ENCODE measurements at regions not wholly inside any gene's neighbourhood (a gene's known extent, or its start where the extent isn't known, plus 50 kb on each side); places are given as distances from the start of the nearest gene placed in this dataset.

GRCh38 chr12:87439990-87440827, 589.0 kb downstream of the C12orf50 start:
- Histone ChIP-seq H3K36me3 (replicated peaks in 1 of 2; ENCODE audit: control insufficient read depth in 1 of 2, insufficient read depth in 2 of 2, low read length in 2 of 2) (no peaks in the 10 kb centered on the region), H3K9me3 (replicated peaks in 1 of 2; ENCODE audit: control insufficient read depth in 1 of 2, insufficient read depth in 1 of 2, low read length in 2 of 2) (no peaks in the 10 kb centered on the region), H3K79me2 (ENCODE audit: insufficient read depth, low read length) (no peaks in the 10 kb centered on the region), H3K27ac (ENCODE audit: low read depth in 1 of 2, low read length in 2 of 2) (no peak overlapping the region), H2AFZ (ENCODE audit: insufficient read depth, low read depth, low read length, poor library complexity, severe bottlenecking) (no peak overlapping the region), H3K4me2 (replicated peaks; ENCODE audit: extremely low read depth, low read length, poor library complexity, severe bottlenecking) (no peak overlapping the region), H3K4me3 (replicated peaks in 1 of 3; ENCODE audit: low read depth in 2 of 3, low read length in 3 of 3) (no peak overlapping the region), H3K4me1 (ENCODE audit: control insufficient read depth in 1 of 2, insufficient read depth in 2 of 2, low read length in 2 of 2) (no peaks in the 10 kb centered on the region), H4K20me1 (ENCODE audit: insufficient read depth, low read length) (no peaks in the 10 kb centered on the region), H3K9ac (ENCODE audit: insufficient read depth, low read length, poor library complexity, severe bottlenecking) (no peak overlapping the region), H3K27me3 (ENCODE audit: control insufficient read depth in 2 of 2, insufficient read depth in 2 of 2, low read length in 2 of 2) (no peaks in the 10 kb centered on the region)
- no peak overlapping the region for H3K27ac Mint-ChIP-seq
- peaks cover 0 to 7% (median 3%) of the 10 kb centered on the region in 7 donors for H3K9me3 Mint-ChIP-seq
- no peak overlapping the region for H3K4me3 Mint-ChIP-seq
- TF ChIP-seq, protein P1, sequence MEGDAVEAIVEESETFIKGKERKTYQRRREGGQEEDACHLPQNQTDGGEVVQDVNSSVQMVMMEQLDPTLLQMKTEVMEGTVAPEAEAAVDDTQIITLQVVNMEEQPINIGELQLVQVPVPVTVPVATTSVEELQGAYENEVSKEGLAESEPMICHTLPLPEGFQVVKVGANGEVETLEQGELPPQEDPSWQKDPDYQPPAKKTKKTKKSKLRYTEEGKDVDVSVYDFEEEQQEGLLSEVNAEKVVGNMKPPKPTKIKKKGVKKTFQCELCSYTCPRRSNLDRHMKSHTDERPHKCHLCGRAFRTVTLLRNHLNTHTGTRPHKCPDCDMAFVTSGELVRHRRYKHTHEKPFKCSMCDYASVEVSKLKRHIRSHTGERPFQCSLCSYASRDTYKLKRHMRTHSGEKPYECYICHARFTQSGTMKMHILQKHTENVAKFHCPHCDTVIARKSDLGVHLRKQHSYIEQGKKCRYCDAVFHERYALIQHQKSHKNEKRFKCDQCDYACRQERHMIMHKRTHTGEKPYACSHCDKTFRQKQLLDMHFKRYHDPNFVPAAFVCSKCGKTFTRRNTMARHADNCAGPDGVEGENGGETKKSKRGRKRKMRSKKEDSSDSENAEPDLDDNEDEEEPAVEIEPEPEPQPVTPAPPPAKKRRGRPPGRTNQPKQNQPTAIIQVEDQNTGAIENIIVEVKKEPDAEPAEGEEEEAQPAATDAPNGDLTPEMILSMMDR (IDR thresholded peaks at IDR 0.05) = no peak
- no CpG with 5 or more reads among the region's 2 CpGs for WGBS (ENCODE audit: insufficient coverage)
- no peaks in the 10 kb centered on the region for H3K4me1 Mint-ChIP-seq
- no peaks in the 10 kb centered on the region for H3K36me3 Mint-ChIP-seq
- no peak for DNase-seq
- intact Hi-C loops (cut with micrococcal nuclease) = no loop called here
- no peaks in the 10 kb centered on the region for H3K27me3 Mint-ChIP-seq (ENCODE audit: low read depth in 3 of 3)

DNA sequence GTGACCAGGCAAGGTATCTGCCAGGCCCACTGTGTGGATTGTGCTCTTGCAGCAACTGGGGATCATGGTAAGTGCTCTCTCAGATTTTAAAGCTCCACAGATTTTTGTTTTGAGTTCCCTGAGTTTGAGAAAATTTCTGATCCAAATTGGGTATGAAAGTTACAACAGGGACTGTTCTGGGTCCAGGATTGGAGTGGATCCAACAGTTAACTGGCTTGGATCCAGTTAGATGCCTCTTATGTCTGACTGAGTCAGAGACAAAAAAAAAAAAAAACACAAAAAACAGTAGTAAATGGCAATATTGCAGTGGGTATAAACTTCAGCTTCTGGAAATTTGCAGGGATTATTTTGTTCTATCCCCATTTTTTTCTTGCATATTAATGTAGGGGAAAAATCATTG, 598.8 kb downstream of the C12orf50 start:
- TF ChIP-seq, protein P1 (IDR thresholded peaks at IDR 0.05) = no peak
- Histone ChIP-seq H3K79me2 (ENCODE audit: insufficient read depth, low read length) (no peaks in the 10 kb centered on the region), H3K4me1 (ENCODE audit: control insufficient read depth in 1 of 2, insufficient read depth in 2 of 2, low read length in 2 of 2) (no peaks in the 10 kb centered on the region), H3K4me3 (replicated peaks in 1 of 3; ENCODE audit: low read depth in 2 of 3, low read length in 3 of 3) (no peak overlapping the region), H2AFZ (ENCODE audit: insufficient read depth, low read depth, low read length, poor library complexity, severe bottlenecking) (no peak overlapping the region), H3K9me3 (replicated peaks in 1 of 2; ENCODE audit: control insufficient read depth in 1 of 2, insufficient read depth in 1 of 2, low read length in 2 of 2) (peaks cover 13 to 20% of the 10 kb centered on the region in 2 donors), H3K9ac (ENCODE audit: insufficient read depth, low read length, poor library complexity, severe bottlenecking) (no peak overlapping the region), H4K20me1 (ENCODE audit: insufficient read depth, low read length) (no peaks in the 10 kb centered on the region), H3K27ac (ENCODE audit: low read depth in 1 of 2, low read length in 2 of 2) (no peak overlapping the region), H3K27me3 (ENCODE audit: control insufficient read depth in 2 of 2, insufficient read depth in 2 of 2, low read length in 2 of 2) (no peaks in the 10 kb centered on the region), H3K36me3 (replicated peaks in 1 of 2; ENCODE audit: control insufficient read depth in 1 of 2, insufficient read depth in 2 of 2, low read length in 2 of 2) (no peaks in the 10 kb centered on the region), H3K4me2 (replicated peaks; ENCODE audit: extremely low read depth, low read length, poor library complexity, severe bottlenecking) (no peak overlapping the region)
- Mint-ChIP-seq H3K36me3 (no peaks in the 10 kb centered on the region), H3K27ac (no peak overlapping the region), H3K9me3 (peaks cover 6 to 13% (median 10%) of the 10 kb centered on the region in 7 donors), H3K4me1 (no peaks in the 10 kb centered on the region), H3K27me3 (ENCODE audit: low read depth in 3 of 3) (peaks cover 0 to 3% (median 0%) of the 10 kb centered on the region in 3 donors), H3K4me3 (no peak overlapping the region)
- no peak for DNase-seq
- intact Hi-C loops (cut with micrococcal nuclease) = no loop called here

Measured in CD14-positive monocyte (primary cell).